Middle frontal gyrus (tissue), 1 donor: ENCODE measurements at regions not wholly inside any gene's neighbourhood (a gene's known extent, or its start where the extent isn't known, plus 50 kb on each side); places are given as distances from the start of the nearest gene placed in this dataset.
"Not testable (repeated sequence)": the region's sequence is repeated elsewhere in the genome, so short reads cannot be mapped to it uniquely, and the experiment has no call there.

Experiments used
- DNase-seq: peaks from one replicate; pipeline ENCODE4 v3.0.0-alpha.2; 2015; ENCODE audit warnings: low spot score; ENCODE audit errors: extremely low spot score

- no peak for DNase-seq
These were observed 255.8 kb upstream of the GK2 start for GRCh38 chr4:79663865-79664264.

- no peak for DNase-seq
These were observed 255.1 kb upstream of the GK2 start for GRCh38 chr4:79663141-79663540.

- no peak for DNase-seq
These were observed 254.6 kb upstream of the GK2 start for GRCh38 chr4:79662651-79663050.

DNA sequence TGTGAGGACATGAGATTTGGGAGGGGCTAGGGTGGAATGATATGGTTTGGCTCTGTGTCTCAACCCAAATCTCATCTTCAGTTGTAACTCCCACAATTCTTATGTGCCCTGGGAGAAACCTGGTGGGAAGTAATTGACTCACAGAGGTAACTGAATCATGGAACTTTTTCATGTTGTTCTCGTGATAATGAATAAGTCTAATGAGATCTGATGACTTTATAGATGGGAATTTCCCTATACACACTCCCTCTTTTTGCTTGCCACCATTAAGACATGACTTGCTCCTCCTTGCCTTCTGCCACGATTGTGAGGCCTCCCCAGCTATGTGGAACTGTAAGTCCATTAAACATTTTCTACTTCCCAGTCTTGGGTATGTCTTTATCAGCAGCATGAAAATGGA lies 253.2 kb upstream of the GK2 start:
- DNase-seq = no peak

DNA sequence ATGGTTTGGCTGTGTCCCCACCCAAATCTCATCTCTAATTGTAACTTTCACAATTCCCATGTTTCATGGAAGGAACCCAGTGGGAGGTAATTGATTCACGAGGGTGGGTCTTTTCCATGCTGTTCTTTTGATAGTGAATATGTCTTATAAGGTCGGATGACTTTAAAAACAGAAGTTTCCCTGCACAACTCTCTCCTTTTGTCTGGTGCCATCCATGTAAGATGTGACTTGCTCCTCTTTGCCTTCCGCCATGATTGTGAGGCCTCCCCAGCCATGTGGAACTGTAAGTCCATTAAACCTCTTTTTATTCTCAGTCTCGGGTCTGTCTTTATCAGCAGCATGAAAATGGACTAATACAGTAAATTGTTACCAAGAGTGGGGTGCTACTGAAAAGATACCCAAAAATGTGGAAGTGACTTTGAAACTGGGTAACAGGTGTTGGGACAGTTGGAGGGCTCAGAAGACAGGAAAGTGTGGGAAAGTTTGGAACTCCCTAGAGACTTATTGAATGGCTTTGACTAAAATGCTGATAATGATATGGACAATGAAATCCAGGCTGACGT lies 251.4 kb upstream of the GK2 start:
- DNase-seq = not testable (repeated sequence)

DNA sequence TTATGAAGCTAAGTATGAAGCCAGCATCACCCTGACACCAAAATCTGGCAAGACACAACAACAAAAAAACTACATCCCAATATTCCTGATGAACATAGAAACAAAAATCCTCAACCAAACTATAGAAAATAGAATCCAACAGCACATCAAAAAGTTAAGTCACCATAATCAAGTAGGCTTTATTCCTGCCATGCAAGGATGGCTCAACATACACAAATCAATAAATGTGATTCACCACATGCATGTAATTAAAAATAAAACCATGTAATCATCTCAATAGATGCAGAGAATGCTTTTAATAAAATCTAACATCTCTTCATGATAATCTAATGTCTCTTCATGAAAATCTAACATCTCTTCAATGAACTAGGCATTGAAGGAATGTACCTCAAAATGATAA lies 249.4 kb upstream of the GK2 start:
- DNase-seq = no peak

GRCh38 chr4:79653871-79654270 lies 245.8 kb upstream of the GK2 start:
- DNase-seq = no peak

DNA sequence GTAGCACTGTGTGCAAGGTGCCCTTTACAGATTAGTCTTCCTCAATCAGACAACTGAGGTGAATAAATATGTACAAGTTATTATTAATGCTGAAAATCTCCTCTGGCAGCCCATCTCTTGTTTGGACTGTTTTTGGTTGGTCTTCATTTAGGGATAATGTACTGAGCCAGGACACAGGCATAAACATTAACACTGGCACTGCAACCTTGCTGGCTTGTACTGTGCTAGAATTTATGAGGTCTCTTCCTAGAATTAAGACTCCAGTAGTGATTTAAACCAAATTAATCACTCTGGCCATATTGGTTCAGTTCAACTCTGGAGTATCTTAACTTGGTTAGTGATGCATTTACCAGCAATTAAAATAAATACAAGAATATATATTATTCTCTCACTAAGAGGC lies 244.7 kb upstream of the GK2 start:
- DNase-seq = no peak

GRCh38 chr4:79652232-79652631 lies 244.2 kb upstream of the GK2 start:
- DNase-seq = no peak

GRCh38 chr4:79651456-79651855 lies 243.4 kb upstream of the GK2 start:
- no peak for DNase-seq

GRCh38 chr4:79650794-79651431 lies 242.9 kb upstream of the GK2 start:
- DNase-seq = no peak

DNA sequence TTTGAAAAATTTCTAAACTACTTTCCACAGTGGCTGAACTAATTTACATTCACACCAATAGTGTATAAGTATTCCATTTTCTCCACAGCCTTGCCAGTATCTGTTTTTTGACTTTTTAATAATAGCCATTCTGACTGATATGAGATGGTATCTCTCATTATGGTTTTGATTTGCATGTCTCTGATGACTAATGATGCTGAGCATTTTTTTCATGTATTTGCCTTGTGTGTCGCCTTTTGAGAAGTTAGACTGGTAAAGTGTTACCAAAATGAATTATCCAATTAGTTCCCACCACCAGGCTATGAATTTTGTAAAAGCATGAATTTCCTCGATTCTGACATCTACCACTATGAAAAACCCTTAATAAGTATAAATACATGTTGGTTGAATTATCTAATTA lies 242.2 kb upstream of the GK2 start:
- DNase-seq = no peak

- DNase-seq = no peak
These were observed 237.9 kb upstream of the GK2 start for GRCh38 chr4:79645942-79646341.

GRCh38 chr4:79638735-79639134 lies 230.7 kb upstream of the GK2 start:
- DNase-seq = no peak

DNA sequence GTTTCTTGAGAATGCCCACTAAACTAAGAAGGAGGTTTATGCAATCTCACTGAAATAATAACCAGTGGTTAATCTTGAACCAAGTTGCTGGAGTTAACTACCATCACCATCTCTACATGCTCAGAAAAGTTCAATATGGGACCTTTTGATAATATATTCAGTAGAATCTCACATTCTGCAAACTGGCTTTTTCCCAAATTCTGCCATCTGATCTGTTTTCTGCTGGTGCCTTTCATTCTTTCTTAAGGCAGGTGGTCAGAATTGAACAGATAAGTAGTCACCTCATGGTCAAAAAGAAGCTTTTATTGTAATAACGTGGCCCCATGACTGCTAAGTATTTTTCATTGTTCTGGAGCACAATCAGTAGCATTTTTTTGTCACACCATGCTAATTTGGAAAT lies 229.0 kb upstream of the GK2 start:
- DNase-seq = no peak

DNA sequence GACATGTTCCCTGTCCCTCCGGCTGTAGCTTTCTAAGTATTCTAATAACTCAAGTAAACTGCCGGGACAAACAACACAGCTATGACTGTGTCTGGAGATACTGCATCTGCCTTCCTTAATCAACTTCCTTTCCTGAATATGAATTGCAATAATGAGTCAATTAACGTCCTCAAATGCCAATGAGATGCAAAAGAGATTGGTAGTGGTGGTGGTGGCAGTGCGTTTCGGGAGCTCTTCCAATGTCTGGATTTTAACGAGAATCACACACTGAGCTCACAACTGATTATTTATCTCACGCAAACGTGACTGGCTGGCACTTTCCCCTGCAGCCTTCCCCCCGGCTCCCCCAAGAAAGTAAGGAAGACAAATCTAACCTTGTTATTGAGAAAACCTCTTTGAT lies 226.1 kb upstream of the GK2 start:
- DNase-seq = no peak

GRCh38 chr4:79632114-79632513 lies 224.1 kb upstream of the GK2 start:
- no peak for DNase-seq

DNA sequence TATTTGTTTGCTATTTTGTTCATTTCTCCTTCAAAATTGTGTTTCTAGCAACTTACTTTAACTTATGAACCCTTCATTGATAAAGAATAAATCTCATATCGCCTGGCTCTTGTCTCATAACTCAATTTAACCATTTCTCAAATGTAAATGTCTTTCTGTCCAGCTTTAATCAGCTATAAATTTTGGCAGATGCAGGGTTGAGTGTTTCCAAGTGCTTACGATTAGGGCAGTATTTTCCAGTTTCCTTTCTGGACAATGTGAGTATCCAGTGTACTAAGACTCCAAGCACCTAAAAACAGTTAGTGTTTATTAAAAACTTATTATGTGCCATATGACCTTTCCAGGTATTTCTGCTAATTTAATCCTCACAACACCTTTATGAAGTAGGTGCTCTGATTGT lies 218.6 kb upstream of the GK2 start:
- DNase-seq = no peak

DNA sequence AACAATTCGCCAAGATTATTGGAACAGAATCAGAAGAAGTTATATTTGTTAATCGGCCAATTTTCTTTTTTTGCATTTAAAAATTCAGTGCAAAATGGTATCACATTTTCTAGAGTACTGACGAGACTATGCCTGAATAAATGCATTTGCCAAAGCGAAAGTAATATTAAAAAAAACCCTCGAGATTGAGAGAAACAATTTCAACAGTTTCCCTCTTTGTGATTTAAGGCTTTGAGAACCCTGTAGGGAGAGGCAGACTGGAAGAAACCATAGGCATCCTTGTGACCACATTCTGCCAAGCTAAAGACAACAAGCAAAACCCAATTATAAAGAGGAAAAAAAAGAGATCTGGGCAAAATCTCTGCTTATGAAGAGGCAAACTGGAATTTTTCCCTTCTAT lies 218.1 kb upstream of the GK2 start:
- no peak for DNase-seq

DNA sequence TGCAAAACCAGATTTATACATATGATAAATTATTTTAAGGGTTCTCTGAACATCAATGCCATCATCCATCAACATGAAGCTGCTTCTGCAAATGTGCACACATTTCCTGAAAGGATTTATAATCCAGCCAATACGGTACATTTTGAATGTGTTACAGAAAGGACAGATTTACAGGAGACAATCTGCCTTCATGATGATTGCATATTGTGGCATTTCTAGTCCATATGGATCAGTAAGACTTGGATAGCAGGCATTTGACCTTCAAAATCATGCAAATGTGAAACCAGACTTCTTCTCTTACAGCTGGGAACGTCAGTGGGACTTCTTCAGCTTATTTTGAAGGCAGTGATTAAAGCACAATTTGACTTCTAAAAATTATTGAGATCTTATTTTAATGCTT lies 217.3 kb upstream of the GK2 start:
- DNase-seq = no peak

DNA sequence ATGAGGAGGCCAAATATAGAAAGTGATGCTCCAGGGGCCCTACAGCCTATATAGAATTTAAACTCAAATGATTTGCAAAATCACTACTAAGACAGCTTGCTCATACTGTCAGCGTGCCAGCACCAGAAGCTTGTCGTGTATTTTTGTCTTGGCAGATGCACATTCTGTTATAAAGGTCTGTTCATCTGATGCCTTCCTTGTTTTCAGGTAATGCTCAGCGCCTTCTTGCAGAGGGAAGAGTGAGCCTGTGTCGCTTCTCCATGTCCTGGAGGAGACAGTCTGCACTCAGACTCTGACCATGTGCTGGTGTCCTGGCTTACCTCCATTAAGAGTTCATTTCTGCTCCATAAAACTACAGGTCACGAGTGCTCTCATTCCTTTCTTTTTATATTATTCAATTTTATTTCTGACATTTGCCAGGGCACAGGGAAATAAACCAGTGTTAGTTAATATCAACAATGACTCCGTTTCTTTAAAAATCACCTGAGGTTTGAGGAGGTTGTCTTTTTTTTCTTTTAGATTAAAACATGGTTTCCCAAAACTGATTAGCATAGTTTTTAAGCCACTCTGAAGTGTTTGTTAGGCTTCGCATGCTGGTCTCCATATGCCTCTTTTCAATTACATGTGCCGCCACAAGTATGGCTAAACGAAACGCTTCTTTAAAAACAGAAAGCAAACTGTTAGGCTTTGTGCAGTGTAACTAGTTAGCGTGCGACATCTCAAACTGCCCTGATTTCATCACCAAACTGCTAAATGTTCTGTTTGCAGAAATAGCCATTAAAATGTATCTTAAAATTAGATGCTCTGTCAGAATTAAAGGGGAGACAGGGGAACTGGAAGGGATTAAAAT lies 215.2 kb upstream of the GK2 start:
- no peak for DNase-seq

DNA sequence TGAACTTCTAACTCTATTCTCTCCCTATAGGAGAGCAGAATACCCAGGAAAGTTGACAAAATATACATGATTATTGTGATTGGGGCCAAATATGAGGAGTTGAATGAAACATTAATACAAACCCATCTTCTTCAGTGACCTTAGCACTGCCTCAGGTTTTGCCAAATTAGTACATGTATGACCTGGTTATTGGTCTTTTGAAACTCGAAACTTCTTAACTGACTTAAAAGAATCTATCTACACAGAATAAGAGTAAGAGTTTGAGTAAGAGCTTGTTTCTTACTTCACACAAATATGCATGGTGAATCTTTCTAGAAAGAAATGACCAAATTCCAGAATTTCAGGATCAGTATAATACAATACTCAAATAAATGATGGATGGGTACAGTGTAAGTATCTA lies 213.0 kb upstream of the GK2 start:
- no peak for DNase-seq

- DNase-seq = no peak
These were observed 212.6 kb upstream of the GK2 start for GRCh38 chr4:79620617-79621016.
